ENCODE measurements at regions not wholly inside any gene's neighbourhood (a gene's known extent, or its start where the extent isn't known, plus 50 kb on each side); places are given as distances from the start of the nearest gene placed in this dataset.

GRCh38 chr3:63126530-63126929, 151.6 kb upstream of the SYNPR start:
- intact Hi-C loops (cut with micrococcal nuclease; ENCODE audit: unreplicated experiment) (no loop called here), in situ Hi-C loops (cut with HindIII; ENCODE audit: low pct_unique_long_range_greater_than_20kb, low sequenced_read_pairs) (no loop called here)
- no peak for DNase-seq (ENCODE audit: low read depth, low spot score)
- BruUV-seq (replicated peaks): no TSS peak
- Histone ChIP-seq H3K27ac (ENCODE audit: low read length) (no peak overlapping the region), H3K4me1 (ENCODE audit: control insufficient read depth, insufficient read depth, low read length) (no peaks in the 10 kb centered on the region), H3K9me3 (ENCODE audit: control insufficient read depth, insufficient read depth, low read depth, low read length) (no peaks in the 10 kb centered on the region), H3K27me3 (ENCODE audit: control insufficient read depth, insufficient read depth, low read length) (no peaks in the 10 kb centered on the region), H3K4me3 (ENCODE audit: low read depth in 2 of 2, low read length in 2 of 2) (no peak overlapping the region), H3K36me3 (ENCODE audit: control insufficient read depth, insufficient read depth, low read length) (no peaks in the 10 kb centered on the region)
- ChIA-PET CTCF (no interaction called here), POLR2A (no interaction called here)
- TF ChIP-seq POLR2AphosphoS5 (IDR thresholded peaks at IDR 0.05; ENCODE audit: low read depth, low read length) (no peak), REST (IDR thresholded peaks at IDR 0.05; ENCODE audit: insufficient read depth in 1 of 2, low read depth in 2 of 2, low read length in 1 of 2) (no peak), SIN3A (IDR thresholded peaks at IDR 0.05; ENCODE audit: borderline replicate concordance, insufficient read depth, low read depth, low read length) (no peak), CTCF (IDR thresholded peaks at IDR 0.05) (no peak), TCF7L2 (IDR thresholded peaks at IDR 0.05; ENCODE audit: low read depth, low read length) (no peak)
- no peak for ATAC-seq

- ChIA-PET POLR2A (no interaction called here), CTCF (no interaction called here)
- BruUV-seq (replicated peaks): no TSS peak
- TF ChIP-seq TCF7L2 (IDR thresholded peaks at IDR 0.05; ENCODE audit: low read depth, low read length) (no peak), SIN3A (IDR thresholded peaks at IDR 0.05; ENCODE audit: borderline replicate concordance, insufficient read depth, low read depth, low read length) (no peak)
- Histone ChIP-seq H3K4me1 (ENCODE audit: control insufficient read depth, insufficient read depth, low read length) (no peaks in the 10 kb centered on the region), H3K4me3 (ENCODE audit: low read depth in 2 of 2, low read length in 2 of 2) (no peak overlapping the region), H3K27ac (ENCODE audit: low read length) (no peak overlapping the region), H3K9me3 (ENCODE audit: control insufficient read depth, insufficient read depth, low read depth, low read length) (no peaks in the 10 kb centered on the region), H3K27me3 (ENCODE audit: control insufficient read depth, insufficient read depth, low read length) (no peaks in the 10 kb centered on the region), H3K36me3 (ENCODE audit: control insufficient read depth, insufficient read depth, low read length) (no peaks in the 10 kb centered on the region)
- in situ Hi-C loops (cut with HindIII; ENCODE audit: low pct_unique_long_range_greater_than_20kb, low sequenced_read_pairs) (no loop called here), intact Hi-C loops (cut with micrococcal nuclease; ENCODE audit: unreplicated experiment) (no loop called here)
- ATAC-seq: no peak
- DNase-seq (ENCODE audit: low read depth, low spot score): no peak
These were observed 149.7 kb upstream of the SYNPR start for GRCh38 chr3:63128380-63128779.

- BruUV-seq (replicated peaks): no TSS peak
- in situ Hi-C loops (cut with HindIII; ENCODE audit: low pct_unique_long_range_greater_than_20kb, low sequenced_read_pairs): no loop called here
- H3K4me1 ChIP-seq (ENCODE audit: control insufficient read depth, insufficient read depth, low read length): no peaks in the 10 kb centered on the region
- H3K4me3 ChIP-seq (ENCODE audit: low read depth in 2 of 2, low read length in 2 of 2): no peak overlapping the region
- ATAC-seq (no peak), DNase-seq (ENCODE audit: low read depth, low spot score) (no peak)
- H3K27ac ChIP-seq (ENCODE audit: low read length): no peak overlapping the region
- no peaks in the 10 kb centered on the region for H3K9me3 ChIP-seq (ENCODE audit: control insufficient read depth, insufficient read depth, low read depth, low read length)
- ChIA-PET CTCF (no interaction called here), POLR2A (no interaction called here)
- intact Hi-C loops (cut with micrococcal nuclease; ENCODE audit: unreplicated experiment): no loop called here
- TF ChIP-seq POLR2AphosphoS5 (IDR thresholded peaks at IDR 0.05; ENCODE audit: low read depth, low read length) (no peak), TCF7L2 (IDR thresholded peaks at IDR 0.05; ENCODE audit: low read depth, low read length) (no peak), REST (IDR thresholded peaks at IDR 0.05; ENCODE audit: insufficient read depth in 1 of 2, low read depth in 2 of 2, low read length in 1 of 2) (no peak), CTCF (IDR thresholded peaks at IDR 0.05) (no peak), SIN3A (IDR thresholded peaks at IDR 0.05; ENCODE audit: borderline replicate concordance, insufficient read depth, low read depth, low read length) (no peak)
- no peaks in the 10 kb centered on the region for H3K27me3 ChIP-seq (ENCODE audit: control insufficient read depth, insufficient read depth, low read length)
- no peaks in the 10 kb centered on the region for H3K36me3 ChIP-seq (ENCODE audit: control insufficient read depth, insufficient read depth, low read length)
These were observed 147.5 kb upstream of the SYNPR start for GRCh38 chr3:63130625-63131024.

Data from Panc1 (cell line).